WTC11 (cell line): ENCODE measurements at regions not wholly inside any gene's neighbourhood (a gene's known extent, or its start where the extent isn't known, plus 50 kb on each side); places are given as distances from the start of the nearest gene placed in this dataset.

ENCODE experiments used
- ATAC-seq: fragments of 200-7000 bp; cut with Tn5 transposase; 2 replicates; pipeline ENCODE4 v1.10.0; 2021; ENCODE audit warnings: mild to moderate bottlenecking, moderate library complexity
- CTCF ChIA-PET: fragments of 300-600 bp; sonication (Branson Sonifier 250); formaldehyde crosslinking; loops from one replicate; lab custom pipeline; 2021; ENCODE audit warnings: antibody characterized with exemption; lab: Charles Lee
- POLR2A ChIA-PET: fragments of 350-600 bp; sonication (Branson Sonifier 250); formaldehyde crosslinking; loops from one replicate; lab custom pipeline; 2021; ENCODE audit warnings: antibody characterized with exemption; lab: Charles Lee
- DNase-seq: peaks from one replicate; pipeline ENCODE4 v3.0.0; 2021; ENCODE audit warnings: low spot score
- H3K27ac Mint-ChIP-seq: 2 replicates; pipeline ENCODE4 v1.8.0; 2021; ENCODE audit warnings: mixed read lengths
- H3K27me3 Mint-ChIP-seq: 2 replicates; pipeline ENCODE4 v1.8.0; 2021; ENCODE audit warnings: low read depth, mild to moderate bottlenecking, moderate library complexity, mixed read lengths
- H3K36me3 Mint-ChIP-seq: 2 replicates; pipeline ENCODE4 v1.8.0; 2021; ENCODE audit warnings: mixed read lengths
- H3K4me1 Mint-ChIP-seq: 2 replicates; pipeline ENCODE4 v1.8.0; 2022; ENCODE audit warnings: mixed read lengths
- H3K4me3 Mint-ChIP-seq: 2 replicates; pipeline ENCODE4 v1.8.0; 2021; ENCODE audit warnings: mild to moderate bottlenecking, moderate library complexity, mixed read lengths
- H3K9me3 Mint-ChIP-seq: 2 replicates; pipeline ENCODE4 v1.8.0; 2021; ENCODE audit warnings: mixed read lengths
- AFF4 ChIP-seq: sonication (generic); formaldehyde crosslinking; IDR thresholded peaks from 2 replicates; pipeline ENCODE4 v1.8.1; 2023; ENCODE audit warnings: mild to moderate bottlenecking, missing genetic modification reagents, borderline replicate concordance
- MLX ChIP-seq: sonication (generic); formaldehyde crosslinking; IDR thresholded peaks from 2 replicates; pipeline ENCODE4 v1.8.1; 2023; ENCODE audit warnings: mild to moderate bottlenecking, missing genetic modification reagents, moderate library complexity
- PRDM15 ChIP-seq: sonication (generic); formaldehyde crosslinking; IDR thresholded peaks from 2 replicates; pipeline ENCODE4 v1.8.0; 2022; ENCODE audit warnings: missing genetic modification reagents
- PREB ChIP-seq: sonication (generic); formaldehyde crosslinking; IDR thresholded peaks from 2 replicates; pipeline ENCODE4 v1.8.1; 2022; ENCODE audit warnings: mild to moderate bottlenecking, missing genetic modification reagents, moderate library complexity, borderline replicate concordance
- TP53 ChIP-seq: sonication (generic); formaldehyde crosslinking; IDR thresholded peaks from 2 replicates; pipeline ENCODE4 v1.8.1; 2023; ENCODE audit warnings: mild to moderate bottlenecking, missing genetic modification reagents
- ZNF121 ChIP-seq: sonication (generic); formaldehyde crosslinking; IDR thresholded peaks from 2 replicates; pipeline ENCODE4 v1.8.0; 2023; ENCODE audit warnings: missing genetic modification reagents
- ZNF423 ChIP-seq: fragments of 250-450 bp; sonication (Bioruptor Pico); IDR thresholded peaks from 2 replicates; pipeline ENCODE4 v2.1.2; 2022; ENCODE audit warnings: mild to moderate bottlenecking, moderate library complexity
- ZNF671 ChIP-seq: fragments of 250-450 bp; sonication (Bioruptor Pico); IDR thresholded peaks from 2 replicates; pipeline ENCODE4 v1.8.0; 2021; ENCODE audit warnings: mild to moderate bottlenecking
- TF ChIP-seq, protein P1 (sequence below): sonication (generic); formaldehyde crosslinking; IDR thresholded peaks from 2 replicates; pipeline ENCODE4 v1.8.0; 2022; ENCODE audit warnings: mild to moderate bottlenecking, missing genetic modification reagents
- TF ChIP-seq, protein P2 (sequence below): sonication (generic); formaldehyde crosslinking; conservative IDR thresholded peaks from 2 replicates; pipeline ENCODE4 v1.8.1; 2023; ENCODE audit warnings: mild to moderate bottlenecking, low read depth, missing genetic modification reagents, moderate library complexity
- TF ChIP-seq, protein P3 (sequence below): sonication (generic); formaldehyde crosslinking; IDR thresholded peaks from 2 replicates; pipeline ENCODE4 v1.8.0; 2022; ENCODE audit warnings: mild to moderate bottlenecking, missing genetic modification reagents
- TF ChIP-seq, protein P4 (sequence below): fragments of 250-450 bp; sonication (Bioruptor Pico); conservative IDR thresholded peaks from 2 replicates; pipeline ENCODE4 v1.9.0; 2021; ENCODE audit warnings: mild to moderate bottlenecking

GRCh38 chr9:22286661-22287060, 160.0 kb upstream of the DMRTA1 start (continued):
- TF ChIP-seq, protein P1, sequence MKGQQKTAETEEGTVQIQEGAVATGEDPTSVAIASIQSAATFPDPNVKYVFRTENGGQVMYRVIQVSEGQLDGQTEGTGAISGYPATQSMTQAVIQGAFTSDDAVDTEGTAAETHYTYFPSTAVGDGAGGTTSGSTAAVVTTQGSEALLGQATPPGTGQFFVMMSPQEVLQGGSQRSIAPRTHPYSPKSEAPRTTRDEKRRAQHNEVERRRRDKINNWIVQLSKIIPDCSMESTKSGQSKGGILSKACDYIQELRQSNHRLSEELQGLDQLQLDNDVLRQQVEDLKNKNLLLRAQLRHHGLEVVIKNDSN (CRISPR knock-in tag), result no peak
- no peak for TF ChIP-seq MLX (CRISPR knock-in tag)
- no peak for TF ChIP-seq ZNF671 (CRISPR knock-in tag)
- no peak for TF ChIP-seq PRDM15 (CRISPR knock-in tag)

DNA sequence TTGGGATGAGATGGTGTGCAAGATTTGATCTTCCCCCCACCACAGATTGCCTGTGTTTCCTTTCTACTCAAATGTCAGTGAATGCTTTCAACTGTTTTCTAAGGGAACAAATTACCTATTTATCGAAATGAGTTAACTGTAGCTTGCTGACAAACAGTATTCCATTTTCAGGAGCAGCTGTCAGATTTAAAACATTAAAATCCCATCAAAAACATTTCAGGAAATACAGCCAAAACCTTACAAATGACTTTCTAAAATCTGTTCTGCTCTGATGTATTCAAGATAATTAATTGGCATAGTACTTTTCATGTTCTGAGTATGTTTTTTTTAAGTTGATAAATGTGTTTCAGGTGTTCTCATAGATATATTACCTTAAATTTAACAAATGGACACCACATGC, 158.0 kb upstream of the DMRTA1 start:
- Mint-ChIP-seq H3K27me3 (no peaks in the 10 kb centered on the region; the same call in 1 of the 2 replicates), H3K36me3 (no peaks in the 10 kb centered on the region), H3K9me3 (no peaks in the 10 kb centered on the region), H3K27ac (no peak overlapping the region), H3K4me1 (0 out of 2 replicates have a peak, but pooled peaks cover 2% of the 10 kb centered on the region), H3K4me3 (no peak overlapping the region)
- POLR2A ChIA-PET, result no interaction called here
- ATAC-seq (no peak), DNase-seq (no peak)
- CTCF ChIA-PET, result interaction anchor here (1.4 kb wide), 1 partner anchor 181 kb away, joined by 3 read pairs; no protein-coding TSS in a partner anchor
- TF ChIP-seq ZNF423 (CRISPR knock-in tag) (no peak), ZNF121 (CRISPR knock-in tag) (no peak), TP53 (CRISPR knock-in tag) (no peak), AFF4 (CRISPR knock-in tag) (no peak), PREB (CRISPR knock-in tag) (no peak)
- TF ChIP-seq, protein P2, sequence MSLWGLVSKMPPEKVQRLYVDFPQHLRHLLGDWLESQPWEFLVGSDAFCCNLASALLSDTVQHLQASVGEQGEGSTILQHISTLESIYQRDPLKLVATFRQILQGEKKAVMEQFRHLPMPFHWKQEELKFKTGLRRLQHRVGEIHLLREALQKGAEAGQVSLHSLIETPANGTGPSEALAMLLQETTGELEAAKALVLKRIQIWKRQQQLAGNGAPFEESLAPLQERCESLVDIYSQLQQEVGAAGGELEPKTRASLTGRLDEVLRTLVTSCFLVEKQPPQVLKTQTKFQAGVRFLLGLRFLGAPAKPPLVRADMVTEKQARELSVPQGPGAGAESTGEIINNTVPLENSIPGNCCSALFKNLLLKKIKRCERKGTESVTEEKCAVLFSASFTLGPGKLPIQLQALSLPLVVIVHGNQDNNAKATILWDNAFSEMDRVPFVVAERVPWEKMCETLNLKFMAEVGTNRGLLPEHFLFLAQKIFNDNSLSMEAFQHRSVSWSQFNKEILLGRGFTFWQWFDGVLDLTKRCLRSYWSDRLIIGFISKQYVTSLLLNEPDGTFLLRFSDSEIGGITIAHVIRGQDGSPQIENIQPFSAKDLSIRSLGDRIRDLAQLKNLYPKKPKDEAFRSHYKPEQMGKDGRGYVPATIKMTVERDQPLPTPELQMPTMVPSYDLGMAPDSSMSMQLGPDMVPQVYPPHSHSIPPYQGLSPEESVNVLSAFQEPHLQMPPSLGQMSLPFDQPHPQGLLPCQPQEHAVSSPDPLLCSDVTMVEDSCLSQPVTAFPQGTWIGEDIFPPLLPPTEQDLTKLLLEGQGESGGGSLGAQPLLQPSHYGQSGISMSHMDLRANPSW, result no peak
- TF ChIP-seq, protein P3, sequence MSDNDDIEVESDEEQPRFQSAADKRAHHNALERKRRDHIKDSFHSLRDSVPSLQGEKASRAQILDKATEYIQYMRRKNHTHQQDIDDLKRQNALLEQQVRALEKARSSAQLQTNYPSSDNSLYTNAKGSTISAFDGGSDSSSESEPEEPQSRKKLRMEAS (CRISPR knock-in tag), result no peak
- TF ChIP-seq, protein P4, sequence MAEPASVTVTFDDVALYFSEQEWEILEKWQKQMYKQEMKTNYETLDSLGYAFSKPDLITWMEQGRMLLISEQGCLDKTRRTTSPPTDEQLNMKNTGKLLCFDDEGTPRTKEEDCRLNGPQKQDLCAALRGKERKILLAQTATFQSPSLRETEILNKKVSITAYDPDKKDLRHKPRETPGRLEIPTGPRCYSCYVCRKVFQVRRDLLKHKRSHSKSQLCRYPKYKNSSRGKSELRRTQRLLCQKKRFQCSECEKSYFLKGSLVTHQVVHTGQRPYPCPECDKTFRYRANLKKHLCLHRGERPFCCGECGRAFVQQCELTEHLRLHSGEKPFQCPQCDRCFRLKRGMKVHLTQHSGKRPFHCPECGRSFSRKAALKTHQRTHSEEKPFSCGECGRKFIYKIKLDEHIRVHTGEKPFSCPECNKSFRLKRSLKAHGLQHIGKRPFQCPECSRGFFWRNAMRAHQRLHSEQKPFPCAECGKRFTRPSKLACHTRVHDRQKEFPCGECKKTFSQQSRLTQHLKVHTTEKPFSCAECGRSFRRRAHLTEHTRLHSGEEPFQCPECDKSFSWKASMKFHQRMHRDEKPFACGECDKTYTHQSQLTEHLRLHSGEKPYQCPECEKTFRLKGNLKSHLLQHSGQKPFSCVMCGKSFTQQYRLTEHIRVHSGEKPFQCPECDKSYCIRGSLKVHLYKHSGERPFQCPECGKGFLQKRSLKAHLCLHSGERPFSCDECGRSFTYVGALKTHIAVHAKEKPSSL (CRISPR knock-in tag), result no peak
